PC-3 (cell line): ENCODE measurements at regions not wholly inside any gene's neighbourhood (a gene's known extent, or its start where the extent isn't known, plus 50 kb on each side); places are given as distances from the start of the nearest gene placed in this dataset.
A peak's percentile ranks its signal among the peaks of the same experiment; 100 is the strongest.

Source experiments
- ATAC-seq: fragments of 200-7000 bp; cut with Tn5 transposase; 2 replicates; pipeline ENCODE4 v1.9.1; 2020; ENCODE audit warnings: mild to moderate bottlenecking, moderate library complexity
- BruUV-seq: library from RNA; stranded (reverse); fragments of 400-500 nt; replicated peaks from 2 replicates; lab custom pipeline; 2021; lab: Mats Ljungman, UMichigan
- CTCF ChIA-PET: fragments of 300-600 bp; sonication (Branson Sonifier 250); formaldehyde crosslinking; loops from one replicate; lab custom pipeline; 2022; ENCODE audit warnings: antibody characterized with exemption; lab: Charles Lee
- POLR2A ChIA-PET: fragments of 300-600 bp; sonication (Branson Sonifier 250); formaldehyde crosslinking; loops from one replicate; lab custom pipeline; 2022; ENCODE audit warnings: antibody characterized with exemption; ENCODE audit not compliant: unreplicated experiment; lab: Charles Lee
- DNase-seq: peaks from one replicate; pipeline ENCODE4 v3.0.0-alpha.2; 2015
- H2AFZ ChIP-seq: fragments of 300-600 bp; sonication (generic); 2 replicates; pipeline ENCODE4 v1.6.0; 2016; ENCODE audit warnings: antibody characterized with exemption, low read length
- H3F3A ChIP-seq: fragments of 300-600 bp; sonication (generic); one replicate; pipeline ENCODE4 v1.6.0; 2017; ENCODE audit warnings: antibody characterized with exemption, low read length, control low read depth, mild to moderate bottlenecking; ENCODE audit not compliant: unreplicated experiment
- H3K27ac ChIP-seq: fragments of 300-600 bp; sonication (generic); 2 replicates; pipeline ENCODE4 v1.5.1; 2016; ENCODE audit warnings: mild to moderate bottlenecking, low read length
- H3K27me3 ChIP-seq: fragments of 300-600 bp; sonication (generic); 2 replicates; pipeline ENCODE4 v1.6.1; 2016; ENCODE audit warnings: low read length, mixed read lengths
- H3K36me3 ChIP-seq: fragments of 300-600 bp; sonication (generic); 2 replicates; pipeline ENCODE4 v1.6.1; 2016; ENCODE audit warnings: low read depth, mixed run types, low read length, mixed read lengths
- H3K4me1 ChIP-seq: fragments of 300-600 bp; sonication (generic); 2 replicates; pipeline ENCODE4 v1.5.1; 2016; ENCODE audit warnings: low read length; ENCODE audit not compliant: insufficient read depth
- H3K4me2 ChIP-seq: fragments of 300-600 bp; sonication (generic); 2 replicates; pipeline ENCODE4 v1.6.0; 2016; ENCODE audit warnings: low read length
- H3K4me3 ChIP-seq: fragments of 300-600 bp; sonication (generic); 2 replicates; pipeline ENCODE4 v1.5.1; 2016; ENCODE audit warnings: mild to moderate bottlenecking, low read length, mixed read lengths
- H3K79me2 ChIP-seq: fragments of 300-600 bp; sonication (generic); 2 replicates; pipeline ENCODE4 v1.6.1; 2017; ENCODE audit warnings: low read length, mixed read lengths
- H3K9ac ChIP-seq: fragments of 300-600 bp; sonication (generic); 2 replicates; pipeline ENCODE4 v1.6.0; 2016; ENCODE audit warnings: mild to moderate bottlenecking, low read length
- H3K9me2 ChIP-seq: fragments of 300-600 bp; sonication (generic); replicated peaks from 2 replicates; pipeline ENCODE4 v1.6.1; 2016; ENCODE audit warnings: mixed run types, low read length, mixed read lengths
- H3K9me3 ChIP-seq: fragments of 300-600 bp; sonication (generic); 2 replicates; pipeline ENCODE4 v1.6.1; 2016; ENCODE audit warnings: low read length, mixed read lengths
- H4K20me1 ChIP-seq: fragments of 300-600 bp; sonication (generic); 2 replicates; pipeline ENCODE4 v1.6.1; 2016; ENCODE audit warnings: low read length, mixed read lengths
- CTCF ChIP-seq: fragments of 300-600 bp; sonication (generic); conservative IDR thresholded peaks from 2 replicates; pipeline ENCODE4 v1.5.1; 2017; ENCODE audit warnings: antibody characterized with exemption, low read depth, mild to moderate bottlenecking, low read length
- EZH2 ChIP-seq: fragments of 300-600 bp; sonication (generic); IDR thresholded peaks from one replicate; pipeline ENCODE4 v1.6.1; 2017; ENCODE audit warnings: antibody characterized with exemption, mild to moderate bottlenecking, low read length; ENCODE audit not compliant: unreplicated experiment
- EZH2phosphoT487 ChIP-seq: fragments of 300-600 bp; sonication (generic); IDR thresholded peaks from 2 replicates; pipeline ENCODE4 v1.6.1; 2018; ENCODE audit warnings: mild to moderate bottlenecking, antibody characterized with exemption, low read length, borderline replicate concordance
- intact Hi-C: fragments of 100-400 bp; cut with micrococcal nuclease; formaldehyde crosslinking; loops from 2 replicates; pipeline ENCODE4 v1.9.0; 2023

GRCh38 chr13:50082426-50083281 is 67.4 kb downstream of the KCNRG start:
- Histone ChIP-seq H3K9me2 (no peaks in the 10 kb centered on the region), H3K27me3 (no peaks in the 10 kb centered on the region), H3K79me2 (peaks cover 96% of the 10 kb centered on the region), H3K36me3 (no peaks in the 10 kb centered on the region), H4K20me1 (peaks cover 31% of the 10 kb centered on the region), H3K9ac (peak overlapping the region; percentile 83), H2AFZ (peak overlapping the region; percentile 83), H3K9me3 (no peaks in the 10 kb centered on the region), H3K27ac (peak overlapping the region; percentile 76), H3K4me3 (peak overlapping the region; percentile 95), H3K4me1 (peaks cover 19% of the 10 kb centered on the region; the same call in 1 of the 2 replicates), H3F3A (no peaks in the 10 kb centered on the region), H3K4me2 (peak overlapping the region; percentile 87)
- ATAC-seq (peak; percentile 81), DNase-seq (peak; percentile 79)
- intact Hi-C loops, result loop anchor here (1.0 to 10.0 kb wide), 8 partner anchors 42 to 415 kb away; partner anchors contain the start of genes SPRYD7 and TRIM13
- TF ChIP-seq EZH2phosphoT487 (no peak), EZH2 (no peak), CTCF (no peak)
- ChIA-PET CTCF (interaction anchor here (0.7 to 2.1 kb wide), 4 partner anchors 67 to 829 kb away, joined by 3 to 12 read pairs (median 4); partner anchors contain the start of gene TRIM13), POLR2A (interaction anchor here (0.6 kb wide), 1 partner anchor 85 kb away, joined by 6 read pairs; no protein-coding TSS in a partner anchor)
- TSS peak; percentile 79 for BruUV-seq

- BruUV-seq, result no TSS peak
- H3K4me2 ChIP-seq, result peak overlapping the region; percentile 87
- no peaks in the 10 kb centered on the region for H3K27me3 ChIP-seq
- intact Hi-C loops, result loop anchor here (1.0 to 10.0 kb wide), 6 partner anchors 32 to 827 kb away; no protein-coding TSS in a partner anchor
- peaks cover 8% of the 10 kb centered on the region; the same call in 1 of the 2 replicates for H4K20me1 ChIP-seq
- peak overlapping the region; percentile 95; the same call in 1 of the 2 replicates for H3K4me3 ChIP-seq
- ATAC-seq (no peak), DNase-seq (peak; percentile 66)
- peak overlapping the region; percentile 45; the same call in 1 of the 2 replicates for H2AFZ ChIP-seq
- H3K79me2 ChIP-seq, result peaks cover 96% of the 10 kb centered on the region
- no peak overlapping the region for H3K9ac ChIP-seq
- H3K4me1 ChIP-seq, result peaks cover 14% of the 10 kb centered on the region; the same call in 1 of the 2 replicates
- H3K9me3 ChIP-seq, result no peaks in the 10 kb centered on the region
- H3F3A ChIP-seq, result no peaks in the 10 kb centered on the region
- no peaks in the 10 kb centered on the region for H3K9me2 ChIP-seq
- POLR2A ChIA-PET, result interaction anchor here (0.6 kb wide), 1 partner anchor 13 kb away, joined by 5 read pairs; no protein-coding TSS in a partner anchor
- CTCF ChIA-PET, result interaction anchor here (1.0 kb wide), 1 partner anchor 827 kb away, joined by 3 read pairs; no protein-coding TSS in a partner anchor
- no peak for TF ChIP-seq EZH2
- TF ChIP-seq CTCF, result peak; percentile 63
- TF ChIP-seq EZH2phosphoT487, result no peak
- no peak overlapping the region for H3K27ac ChIP-seq
- no peaks in the 10 kb centered on the region for H3K36me3 ChIP-seq
These were observed 69.8 kb downstream of the KCNRG start for GRCh38 chr13:50085063-50085462.
